ENCODE measurements at regions not wholly inside any gene's neighbourhood (a gene's known extent, or its start where the extent isn't known, plus 50 kb on each side); places are given as distances from the start of the nearest gene placed in this dataset.
"Not testable (repeated sequence)": the region's sequence is repeated elsewhere in the genome, so short reads cannot be mapped to it uniquely, and the experiment has no call there.

- DNase-seq: not testable (repeated sequence)
Observed at GRCh38 chr10:90034862-90035261, 333.5 kb downstream of the KIF20B start.

GRCh38 chr10:90041585-90041984 is 340.2 kb downstream of the KIF20B start:
- DNase-seq: no peak

GRCh38 chr10:90042075-90042474 is 340.7 kb downstream of the KIF20B start:
- DNase-seq: no peak

GRCh38 chr10:90047243-90047729 is 345.9 kb downstream of the KIF20B start:
- no peak for DNase-seq

- no peak for DNase-seq
Observed at GRCh38 chr10:90051053-90051452, 349.7 kb downstream of the KIF20B start.

- DNase-seq: no peak
Observed at GRCh38 chr10:90051474-90051873, 350.1 kb downstream of the KIF20B start.

GRCh38 chr10:90062786-90063185 is 361.4 kb downstream of the KIF20B start:
- no peak for DNase-seq

- no peak for DNase-seq
Observed at GRCh38 chr10:90064295-90064694, 362.9 kb downstream of the KIF20B start.

GRCh38 chr10:90066435-90066834 is 365.0 kb downstream of the KIF20B start:
- DNase-seq: no peak

- DNase-seq: no peak
Observed at GRCh38 chr10:90075995-90076394, 374.6 kb downstream of the KIF20B start.

GRCh38 chr10:90079819-90080218 is 378.4 kb downstream of the KIF20B start:
- no peak for DNase-seq

GRCh38 chr10:90086606-90087190 is 385.3 kb downstream of the KIF20B start:
- not testable (repeated sequence) for DNase-seq

- DNase-seq: no peak
Observed at GRCh38 chr10:90087197-90088023, 386.0 kb downstream of the KIF20B start.

- no peak for DNase-seq
Observed at GRCh38 chr10:90088024-90088317, 386.6 kb downstream of the KIF20B start.

GRCh38 chr10:90089719-90090118 is 388.3 kb downstream of the KIF20B start:
- no peak for DNase-seq

GRCh38 chr10:90096196-90096595 is 394.8 kb downstream of the KIF20B start:
- no peak for DNase-seq

GRCh38 chr10:90107581-90107980 is 406.2 kb downstream of the KIF20B start:
- DNase-seq: not testable (repeated sequence)

GRCh38 chr10:90111671-90112070 is 410.3 kb downstream of the KIF20B start:
- DNase-seq: no peak

- DNase-seq: no peak
Observed at GRCh38 chr10:90112681-90113080, 411.3 kb downstream of the KIF20B start.

GRCh38 chr10:90118567-90118966 is 417.2 kb downstream of the KIF20B start:
- not testable (repeated sequence) for DNase-seq

GRCh38 chr10:90119631-90120280 is 418.4 kb downstream of the KIF20B start:
- DNase-seq: not testable (repeated sequence)

- DNase-seq: no peak
Observed at GRCh38 chr10:90125456-90126255, 424.3 kb downstream of the KIF20B start.

GRCh38 chr10:90126256-90126595 is 424.8 kb downstream of the KIF20B start:
- DNase-seq: no peak
